ENCODE measurements at regions not wholly inside any gene's neighbourhood (a gene's known extent, or its start where the extent isn't known, plus 50 kb on each side); places are given as distances from the start of the nearest gene placed in this dataset.

GRCh38 chr10:44575601-44576380, 190.9 kb upstream of the CXCL12 start:
- TF ChIP-seq TAF1 (IDR thresholded peaks at IDR 0.05; ENCODE audit: low read depth, low read length) = no peak
- no peak for TF ChIP-seq POLR2A (IDR thresholded peaks at IDR 0.05; ENCODE audit: low read depth, low read length)
- TF ChIP-seq POLR2AphosphoS5 (IDR thresholded peaks at IDR 0.05; ENCODE audit: low read depth, low read length) = no peak
- TF ChIP-seq POU2F2 (IDR thresholded peaks at IDR 0.05; ENCODE audit: low read depth, low read length) = no peak
- TF ChIP-seq SPI1 (IDR thresholded peaks at IDR 0.05; ENCODE audit: low read depth, low read length) = no peak

Measured in GM12891 (cell line).